WTC11 (cell line): ENCODE measurements at regions not wholly inside any gene's neighbourhood (a gene's known extent, or its start where the extent isn't known, plus 50 kb on each side); places are given as distances from the start of the nearest gene placed in this dataset.
A peak's percentile ranks its signal among the peaks of the same experiment; 100 is the strongest.

Experiments used
- ATAC-seq: fragments of 200-7000 bp; cut with Tn5 transposase; 2 replicates; pipeline ENCODE4 v1.10.0; 2021; ENCODE audit warnings: mild to moderate bottlenecking, moderate library complexity
- CTCF ChIA-PET: fragments of 300-600 bp; sonication (Branson Sonifier 250); formaldehyde crosslinking; loops from one replicate; lab custom pipeline; 2021; ENCODE audit warnings: antibody characterized with exemption; lab: Charles Lee
- POLR2A ChIA-PET: fragments of 350-600 bp; sonication (Branson Sonifier 250); formaldehyde crosslinking; loops from one replicate; lab custom pipeline; 2021; ENCODE audit warnings: antibody characterized with exemption; lab: Charles Lee
- DNase-seq: peaks from one replicate; pipeline ENCODE4 v3.0.0; 2021; ENCODE audit warnings: low spot score
- H3K27ac Mint-ChIP-seq: 2 replicates; pipeline ENCODE4 v1.8.0; 2021; ENCODE audit warnings: mixed read lengths
- H3K27me3 Mint-ChIP-seq: 2 replicates; pipeline ENCODE4 v1.8.0; 2021; ENCODE audit warnings: low read depth, mild to moderate bottlenecking, moderate library complexity, mixed read lengths
- H3K36me3 Mint-ChIP-seq: 2 replicates; pipeline ENCODE4 v1.8.0; 2021; ENCODE audit warnings: mixed read lengths
- H3K4me1 Mint-ChIP-seq: 2 replicates; pipeline ENCODE4 v1.8.0; 2022; ENCODE audit warnings: mixed read lengths
- H3K4me3 Mint-ChIP-seq: 2 replicates; pipeline ENCODE4 v1.8.0; 2021; ENCODE audit warnings: mild to moderate bottlenecking, moderate library complexity, mixed read lengths
- H3K9me3 Mint-ChIP-seq: 2 replicates; pipeline ENCODE4 v1.8.0; 2021; ENCODE audit warnings: mixed read lengths
- ETV6 ChIP-seq: sonication (generic); formaldehyde crosslinking; IDR thresholded peaks from 2 replicates; pipeline ENCODE4 v1.8.1; 2022; ENCODE audit warnings: mild to moderate bottlenecking, missing genetic modification reagents
- IRF2 ChIP-seq: sonication (generic); formaldehyde crosslinking; IDR thresholded peaks from 2 replicates; pipeline ENCODE4 v1.8.0; 2022; ENCODE audit warnings: low read depth, missing genetic modification reagents, borderline replicate concordance
- JAZF1 ChIP-seq: fragments of 250-450 bp; sonication (Bioruptor Pico); IDR thresholded peaks from 2 replicates; pipeline ENCODE4 v1.9.0; 2021; ENCODE audit warnings: moderate library complexity, mild to moderate bottlenecking, inconsistent platforms
- MYBL2 ChIP-seq: sonication (generic); formaldehyde crosslinking; IDR thresholded peaks from 2 replicates; pipeline ENCODE4 v1.8.1; 2023; ENCODE audit warnings: mild to moderate bottlenecking, moderate library complexity, missing genetic modification reagents
- NFE2L1 ChIP-seq: sonication (generic); formaldehyde crosslinking; IDR thresholded peaks from 2 replicates; pipeline ENCODE4 v1.8.1; 2023; ENCODE audit warnings: missing genetic modification reagents
- NFYB ChIP-seq: sonication (generic); formaldehyde crosslinking; conservative IDR thresholded peaks from 2 replicates; pipeline ENCODE4 v1.8.0; 2022; ENCODE audit warnings: low read depth, missing genetic modification reagents
- RORB ChIP-seq: fragments of 250-450 bp; sonication (Bioruptor Pico); IDR thresholded peaks from 2 replicates; pipeline ENCODE4 v1.9.0; 2021; ENCODE audit warnings: mild to moderate bottlenecking
- SOX15 ChIP-seq: fragments of 250-450 bp; sonication (Bioruptor Pico); IDR thresholded peaks from 2 replicates; pipeline ENCODE4 v1.9.0; 2021; ENCODE audit warnings: mild to moderate bottlenecking
- TCF7 ChIP-seq: sonication (generic); formaldehyde crosslinking; IDR thresholded peaks from 2 replicates; pipeline ENCODE4 v1.8.0; 2022; ENCODE audit warnings: mild to moderate bottlenecking, low read depth, missing genetic modification reagents, moderate library complexity
- TEAD1 ChIP-seq: sonication (generic); formaldehyde crosslinking; IDR thresholded peaks from 2 replicates; pipeline ENCODE4 v1.8.0; 2022; ENCODE audit warnings: mild to moderate bottlenecking, missing genetic modification reagents
- TEAD4 ChIP-seq: sonication (generic); formaldehyde crosslinking; IDR thresholded peaks from 2 replicates; pipeline ENCODE4 v1.8.0; 2022; ENCODE audit warnings: mild to moderate bottlenecking, missing genetic modification reagents
- ZBTB21 ChIP-seq: sonication (generic); formaldehyde crosslinking; IDR thresholded peaks from 2 replicates; pipeline ENCODE4 v1.8.1; 2023; ENCODE audit warnings: mild to moderate bottlenecking, missing genetic modification reagents, borderline replicate concordance
- ZNF121 ChIP-seq: sonication (generic); formaldehyde crosslinking; IDR thresholded peaks from 2 replicates; pipeline ENCODE4 v1.8.0; 2023; ENCODE audit warnings: missing genetic modification reagents
- ZNF219 ChIP-seq: sonication (generic); formaldehyde crosslinking; IDR thresholded peaks from 2 replicates; pipeline ENCODE4 v1.8.0; 2023; ENCODE audit warnings: missing genetic modification reagents, mild to moderate bottlenecking, borderline replicate concordance
- ZNF232 ChIP-seq: sonication (generic); formaldehyde crosslinking; IDR thresholded peaks from 2 replicates; pipeline ENCODE4 v1.8.0; 2022; ENCODE audit warnings: mild to moderate bottlenecking, missing genetic modification reagents
- TF ChIP-seq, protein P1 (sequence below): fragments of 250-450 bp; sonication (Bioruptor Pico); IDR thresholded peaks from 2 replicates; pipeline ENCODE4 v1.9.0; 2021; ENCODE audit warnings: mild to moderate bottlenecking
- TF ChIP-seq, protein P2 (sequence below): sonication (generic); formaldehyde crosslinking; IDR thresholded peaks from 2 replicates; pipeline ENCODE4 v1.8.1; 2022; ENCODE audit warnings: low read depth, mild to moderate bottlenecking, moderate library complexity, missing genetic modification reagents, borderline replicate concordance
- TF ChIP-seq, protein P3 (sequence below): sonication (generic); formaldehyde crosslinking; conservative IDR thresholded peaks from 2 replicates; pipeline ENCODE4 v1.8.1; 2022; ENCODE audit warnings: mild to moderate bottlenecking, missing genetic modification reagents
- TF ChIP-seq, protein P4 (sequence below): sonication (generic); formaldehyde crosslinking; IDR thresholded peaks from 2 replicates; pipeline ENCODE4 v1.8.0; 2022; ENCODE audit warnings: mild to moderate bottlenecking, missing genetic modification reagents
- TF ChIP-seq, protein P5 (sequence below): sonication (generic); formaldehyde crosslinking; IDR thresholded peaks from 2 replicates; pipeline ENCODE4 v1.8.1; 2023; ENCODE audit warnings: mild to moderate bottlenecking, missing genetic modification reagents, moderate library complexity
- TF ChIP-seq, protein P6 (sequence below): sonication (generic); formaldehyde crosslinking; IDR thresholded peaks from 2 replicates; pipeline ENCODE4 v1.8.1; 2023; ENCODE audit warnings: mild to moderate bottlenecking, missing genetic modification reagents
- TF ChIP-seq, protein P7 (sequence below): sonication (generic); formaldehyde crosslinking; IDR thresholded peaks from 2 replicates; pipeline ENCODE4 v1.8.0; 2022; ENCODE audit warnings: mild to moderate bottlenecking, missing genetic modification reagents
- TF ChIP-seq, protein P8 (sequence below): fragments of 250-450 bp; sonication (Bioruptor Pico); IDR thresholded peaks from 2 replicates; pipeline ENCODE4 v1.9.0; 2021; ENCODE audit warnings: moderate library complexity, mild to moderate bottlenecking, inconsistent platforms, borderline replicate concordance

DNA sequence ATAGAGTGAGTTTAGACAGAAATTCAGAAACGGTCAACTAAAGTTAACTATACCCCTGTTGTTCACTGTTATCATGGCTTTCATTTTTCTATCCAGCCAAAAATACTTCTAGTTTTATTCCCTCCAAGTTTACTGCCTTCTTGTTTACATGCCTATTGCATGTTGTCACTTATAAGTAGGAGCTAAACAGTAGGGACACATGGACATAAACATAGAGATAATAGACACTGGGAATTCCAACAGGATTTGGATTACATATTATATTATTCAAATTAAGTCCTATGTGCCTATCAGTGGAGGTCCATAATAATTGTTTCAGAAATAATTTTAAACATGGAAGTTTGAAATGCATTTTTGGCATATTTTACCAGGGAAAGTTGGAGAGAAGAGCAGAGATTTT is 269.1 kb upstream of the ZNF717 start (continued):
- TF ChIP-seq, protein P1, sequence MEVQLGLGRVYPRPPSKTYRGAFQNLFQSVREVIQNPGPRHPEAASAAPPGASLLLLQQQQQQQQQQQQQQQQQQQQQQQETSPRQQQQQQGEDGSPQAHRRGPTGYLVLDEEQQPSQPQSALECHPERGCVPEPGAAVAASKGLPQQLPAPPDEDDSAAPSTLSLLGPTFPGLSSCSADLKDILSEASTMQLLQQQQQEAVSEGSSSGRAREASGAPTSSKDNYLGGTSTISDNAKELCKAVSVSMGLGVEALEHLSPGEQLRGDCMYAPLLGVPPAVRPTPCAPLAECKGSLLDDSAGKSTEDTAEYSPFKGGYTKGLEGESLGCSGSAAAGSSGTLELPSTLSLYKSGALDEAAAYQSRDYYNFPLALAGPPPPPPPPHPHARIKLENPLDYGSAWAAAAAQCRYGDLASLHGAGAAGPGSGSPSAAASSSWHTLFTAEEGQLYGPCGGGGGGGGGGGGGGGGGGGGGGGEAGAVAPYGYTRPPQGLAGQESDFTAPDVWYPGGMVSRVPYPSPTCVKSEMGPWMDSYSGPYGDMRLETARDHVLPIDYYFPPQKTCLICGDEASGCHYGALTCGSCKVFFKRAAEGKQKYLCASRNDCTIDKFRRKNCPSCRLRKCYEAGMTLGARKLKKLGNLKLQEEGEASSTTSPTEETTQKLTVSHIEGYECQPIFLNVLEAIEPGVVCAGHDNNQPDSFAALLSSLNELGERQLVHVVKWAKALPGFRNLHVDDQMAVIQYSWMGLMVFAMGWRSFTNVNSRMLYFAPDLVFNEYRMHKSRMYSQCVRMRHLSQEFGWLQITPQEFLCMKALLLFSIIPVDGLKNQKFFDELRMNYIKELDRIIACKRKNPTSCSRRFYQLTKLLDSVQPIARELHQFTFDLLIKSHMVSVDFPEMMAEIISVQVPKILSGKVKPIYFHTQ: no peak
- no peak for TF ChIP-seq MYBL2
- no peak for TF ChIP-seq ZNF219

DNA sequence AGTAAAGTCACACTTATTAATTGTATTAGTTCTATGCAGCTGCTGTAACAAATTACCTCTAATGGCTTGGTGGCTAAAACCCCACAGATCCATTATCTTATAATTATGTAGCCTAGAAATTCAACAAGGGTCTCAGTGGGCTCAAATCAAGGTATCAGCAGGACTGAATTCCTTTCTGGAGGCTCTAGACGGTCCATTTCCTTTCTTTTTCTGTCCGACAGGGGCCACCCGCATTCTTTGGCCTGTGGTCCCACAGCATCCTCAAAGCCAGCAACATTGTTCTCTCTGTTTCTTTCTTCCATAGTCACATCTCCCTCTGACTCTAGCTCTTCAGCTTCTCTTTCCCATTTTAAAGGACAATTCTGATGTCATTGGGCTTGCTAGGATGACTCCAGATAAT is 276.3 kb upstream of the ZNF717 start:
- CTCF ChIA-PET: interaction anchor here (3.0 kb wide), 1 partner anchor 17 kb away, joined by 12 read pairs; no protein-coding TSS in a partner anchor
- peak overlapping the region; percentile 85 for H3K27ac Mint-ChIP-seq

DNA sequence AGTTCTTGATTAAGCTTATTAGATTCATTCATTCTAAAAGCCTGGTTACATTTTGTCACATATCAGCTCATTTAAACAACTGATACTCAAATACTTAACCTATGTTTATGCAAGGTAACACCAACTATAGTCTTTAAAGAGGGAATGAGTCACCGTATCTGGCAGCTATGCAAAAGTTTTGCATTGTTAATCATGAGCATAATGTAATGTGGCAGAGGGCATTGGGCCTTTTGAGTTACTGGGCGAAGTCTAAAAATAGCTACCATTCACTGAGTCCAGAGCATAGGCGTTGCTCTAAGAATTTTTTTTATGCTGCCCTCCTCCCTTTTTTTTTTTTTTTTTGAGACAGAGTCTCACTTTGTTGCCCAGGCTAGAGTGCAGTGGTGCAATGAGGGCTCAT is 277.7 kb upstream of the ZNF717 start:
- H3K27me3 Mint-ChIP-seq: no peaks in the 10 kb centered on the region
- CTCF ChIA-PET: interaction anchor here (0.5 to 3.0 kb wide), 4 partner anchors 12 to 622 kb away, joined by 3 to 12 read pairs (median 4); no protein-coding TSS in a partner anchor
- H3K4me3 Mint-ChIP-seq: no peak overlapping the region
- no peak for DNase-seq
- TF ChIP-seq JAZF1 (CRISPR knock-in tag): no peak
- 0 out of 2 replicates have a peak, but pooled peaks have one; percentile 4 for TF ChIP-seq ZNF121 (CRISPR knock-in tag)
- TF ChIP-seq, all 79 proteins: peak for 1
- peaks cover 48% of the 10 kb centered on the region for H3K4me1 Mint-ChIP-seq
- peak; percentile 32; the same call in 1 of the 2 replicates for ATAC-seq
- peaks cover 26% of the 10 kb centered on the region for H3K36me3 Mint-ChIP-seq
- POLR2A ChIA-PET: no interaction called here
- H3K27ac Mint-ChIP-seq: peak overlapping the region; percentile 93
- peaks cover 17% of the 10 kb centered on the region for H3K9me3 Mint-ChIP-seq

More for the DNA sequence above, 276.3 kb upstream of the ZNF717 start:
- no peak for TF ChIP-seq JAZF1 (CRISPR knock-in tag)
- no peak for TF ChIP-seq TEAD4 (CRISPR knock-in tag)
- TF ChIP-seq, protein P2, sequence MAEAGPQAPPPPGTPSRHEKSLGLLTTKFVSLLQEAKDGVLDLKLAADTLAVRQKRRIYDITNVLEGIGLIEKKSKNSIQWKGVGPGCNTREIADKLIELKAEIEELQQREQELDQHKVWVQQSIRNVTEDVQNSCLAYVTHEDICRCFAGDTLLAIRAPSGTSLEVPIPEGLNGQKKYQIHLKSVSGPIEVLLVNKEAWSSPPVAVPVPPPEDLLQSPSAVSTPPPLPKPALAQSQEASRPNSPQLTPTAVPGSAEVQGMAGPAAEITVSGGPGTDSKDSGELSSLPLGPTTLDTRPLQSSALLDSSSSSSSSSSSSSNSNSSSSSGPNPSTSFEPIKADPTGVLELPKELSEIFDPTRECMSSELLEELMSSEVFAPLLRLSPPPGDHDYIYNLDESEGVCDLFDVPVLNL (CRISPR knock-in tag): no peak
- TF ChIP-seq, protein P3, sequence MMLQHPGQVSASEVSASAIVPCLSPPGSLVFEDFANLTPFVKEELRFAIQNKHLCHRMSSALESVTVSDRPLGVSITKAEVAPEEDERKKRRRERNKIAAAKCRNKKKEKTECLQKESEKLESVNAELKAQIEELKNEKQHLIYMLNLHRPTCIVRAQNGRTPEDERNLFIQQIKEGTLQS (CRISPR knock-in tag): no peak
- TF ChIP-seq TEAD1: peak; percentile 63; the same call in 1 of the 2 replicates
- no peak for TF ChIP-seq RORB (CRISPR knock-in tag)
- no peak for TF ChIP-seq NFE2L1 (CRISPR knock-in tag)
- TF ChIP-seq, protein P4, sequence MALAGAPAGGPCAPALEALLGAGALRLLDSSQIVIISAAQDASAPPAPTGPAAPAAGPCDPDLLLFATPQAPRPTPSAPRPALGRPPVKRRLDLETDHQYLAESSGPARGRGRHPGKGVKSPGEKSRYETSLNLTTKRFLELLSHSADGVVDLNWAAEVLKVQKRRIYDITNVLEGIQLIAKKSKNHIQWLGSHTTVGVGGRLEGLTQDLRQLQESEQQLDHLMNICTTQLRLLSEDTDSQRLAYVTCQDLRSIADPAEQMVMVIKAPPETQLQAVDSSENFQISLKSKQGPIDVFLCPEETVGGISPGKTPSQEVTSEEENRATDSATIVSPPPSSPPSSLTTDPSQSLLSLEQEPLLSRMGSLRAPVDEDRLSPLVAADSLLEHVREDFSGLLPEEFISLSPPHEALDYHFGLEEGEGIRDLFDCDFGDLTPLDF (CRISPR knock-in tag): no peak
- TF ChIP-seq, protein P5, sequence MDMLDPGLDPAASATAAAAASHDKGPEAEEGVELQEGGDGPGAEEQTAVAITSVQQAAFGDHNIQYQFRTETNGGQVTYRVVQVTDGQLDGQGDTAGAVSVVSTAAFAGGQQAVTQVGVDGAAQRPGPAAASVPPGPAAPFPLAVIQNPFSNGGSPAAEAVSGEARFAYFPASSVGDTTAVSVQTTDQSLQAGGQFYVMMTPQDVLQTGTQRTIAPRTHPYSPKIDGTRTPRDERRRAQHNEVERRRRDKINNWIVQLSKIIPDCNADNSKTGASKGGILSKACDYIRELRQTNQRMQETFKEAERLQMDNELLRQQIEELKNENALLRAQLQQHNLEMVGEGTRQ (CRISPR knock-in tag): no peak
- H3K9me3 Mint-ChIP-seq: peaks cover 17% of the 10 kb centered on the region
- no peak overlapping the region for H3K4me3 Mint-ChIP-seq
- peaks cover 47% of the 10 kb centered on the region for H3K4me1 Mint-ChIP-seq
- H3K36me3 Mint-ChIP-seq: peaks cover 28% of the 10 kb centered on the region
- POLR2A ChIA-PET: no interaction called here
- H3K27me3 Mint-ChIP-seq: no peaks in the 10 kb centered on the region
- ATAC-seq (peak; percentile 90), DNase-seq (no peak)

DNA sequence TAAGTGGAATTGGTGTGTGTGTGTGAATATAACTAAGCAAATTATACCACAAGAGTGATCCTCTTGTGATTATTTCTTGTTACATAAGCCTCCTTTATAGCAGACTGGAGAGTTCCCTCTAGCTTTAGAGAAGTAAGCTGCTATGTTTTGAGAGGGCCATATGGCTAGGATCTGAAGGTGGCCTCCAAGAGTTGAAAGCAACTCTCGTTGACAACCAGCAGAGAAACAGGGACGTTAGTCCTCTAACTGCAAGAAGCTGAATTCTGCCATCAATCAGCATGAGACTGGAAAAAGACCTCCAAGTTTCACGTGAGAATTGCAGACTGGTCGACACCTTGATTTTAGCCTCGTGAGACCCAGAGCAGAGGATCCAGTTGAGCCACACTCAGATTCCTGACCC is 278.5 kb upstream of the ZNF717 start:
- Mint-ChIP-seq H3K27me3 (no peaks in the 10 kb centered on the region), H3K9me3 (peaks cover 21% of the 10 kb centered on the region), H3K27ac (peak overlapping the region; percentile 93), H3K4me1 (peaks cover 48% of the 10 kb centered on the region), H3K4me3 (no peak overlapping the region), H3K36me3 (peaks cover 33% of the 10 kb centered on the region)
- no peak for DNase-seq
- ChIA-PET CTCF (interaction anchor here (0.9 to 3.0 kb wide), 2 partner anchors 19 to 25 kb away, joined by 3 to 12 read pairs; no protein-coding TSS in a partner anchor), POLR2A (no interaction called here)
- ATAC-seq: no peak
- TF ChIP-seq, protein P6, sequence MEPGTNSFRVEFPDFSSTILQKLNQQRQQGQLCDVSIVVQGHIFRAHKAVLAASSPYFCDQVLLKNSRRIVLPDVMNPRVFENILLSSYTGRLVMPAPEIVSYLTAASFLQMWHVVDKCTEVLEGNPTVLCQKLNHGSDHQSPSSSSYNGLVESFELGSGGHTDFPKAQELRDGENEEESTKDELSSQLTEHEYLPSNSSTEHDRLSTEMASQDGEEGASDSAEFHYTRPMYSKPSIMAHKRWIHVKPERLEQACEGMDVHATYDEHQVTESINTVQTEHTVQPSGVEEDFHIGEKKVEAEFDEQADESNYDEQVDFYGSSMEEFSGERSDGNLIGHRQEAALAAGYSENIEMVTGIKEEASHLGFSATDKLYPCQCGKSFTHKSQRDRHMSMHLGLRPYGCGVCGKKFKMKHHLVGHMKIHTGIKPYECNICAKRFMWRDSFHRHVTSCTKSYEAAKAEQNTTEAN (CRISPR knock-in tag): no peak
- no peak for TF ChIP-seq SOX15
- no peak for TF ChIP-seq IRF2 (CRISPR knock-in tag)
- no peak for TF ChIP-seq TCF7 (CRISPR knock-in tag)
- TF ChIP-seq ETV6 (CRISPR knock-in tag): no peak
- no peak for TF ChIP-seq ZNF232
- TF ChIP-seq, protein P7, sequence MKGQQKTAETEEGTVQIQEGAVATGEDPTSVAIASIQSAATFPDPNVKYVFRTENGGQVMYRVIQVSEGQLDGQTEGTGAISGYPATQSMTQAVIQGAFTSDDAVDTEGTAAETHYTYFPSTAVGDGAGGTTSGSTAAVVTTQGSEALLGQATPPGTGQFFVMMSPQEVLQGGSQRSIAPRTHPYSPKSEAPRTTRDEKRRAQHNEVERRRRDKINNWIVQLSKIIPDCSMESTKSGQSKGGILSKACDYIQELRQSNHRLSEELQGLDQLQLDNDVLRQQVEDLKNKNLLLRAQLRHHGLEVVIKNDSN (CRISPR knock-in tag): no peak
- TF ChIP-seq NFYB: no peak
- no peak for TF ChIP-seq ZNF121 (CRISPR knock-in tag)
- TF ChIP-seq, protein P8, sequence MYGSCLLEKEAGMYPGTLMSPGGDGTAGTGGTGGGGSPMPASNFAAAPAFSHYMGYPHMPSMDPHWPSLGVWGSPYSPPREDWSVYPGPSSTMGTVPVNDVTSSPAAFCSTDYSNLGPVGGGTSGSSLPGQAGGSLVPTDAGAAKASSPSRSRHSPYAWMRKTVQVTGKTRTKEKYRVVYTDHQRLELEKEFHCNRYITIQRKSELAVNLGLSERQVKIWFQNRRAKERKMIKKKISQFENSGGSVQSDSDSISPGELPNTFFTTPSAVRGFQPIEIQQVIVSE (CRISPR knock-in tag): no peak
- no peak for TF ChIP-seq ZBTB21 (CRISPR knock-in tag)
